Epithelial cell of proximal tubule (primary cell): ENCODE measurements at regions not wholly inside any gene's neighbourhood (a gene's known extent, or its start where the extent isn't known, plus 50 kb on each side); places are given as distances from the start of the nearest gene placed in this dataset.

Source experiments
- DNase-seq: peaks from one replicate; pipeline ENCODE4 v3.0.0-alpha.2; 2011; ENCODE audit warnings: low read depth
- H3K4me3 ChIP-seq: 2 replicates; pipeline ENCODE4 v1.5.1; 2011; ENCODE audit warnings: low read depth, mild to moderate bottlenecking, low read length
- CTCF ChIP-seq: conservative IDR thresholded peaks from 2 replicates; pipeline ENCODE4 v1.5.1; 2012; ENCODE audit warnings: low read depth, mild to moderate bottlenecking, low read length

DNA sequence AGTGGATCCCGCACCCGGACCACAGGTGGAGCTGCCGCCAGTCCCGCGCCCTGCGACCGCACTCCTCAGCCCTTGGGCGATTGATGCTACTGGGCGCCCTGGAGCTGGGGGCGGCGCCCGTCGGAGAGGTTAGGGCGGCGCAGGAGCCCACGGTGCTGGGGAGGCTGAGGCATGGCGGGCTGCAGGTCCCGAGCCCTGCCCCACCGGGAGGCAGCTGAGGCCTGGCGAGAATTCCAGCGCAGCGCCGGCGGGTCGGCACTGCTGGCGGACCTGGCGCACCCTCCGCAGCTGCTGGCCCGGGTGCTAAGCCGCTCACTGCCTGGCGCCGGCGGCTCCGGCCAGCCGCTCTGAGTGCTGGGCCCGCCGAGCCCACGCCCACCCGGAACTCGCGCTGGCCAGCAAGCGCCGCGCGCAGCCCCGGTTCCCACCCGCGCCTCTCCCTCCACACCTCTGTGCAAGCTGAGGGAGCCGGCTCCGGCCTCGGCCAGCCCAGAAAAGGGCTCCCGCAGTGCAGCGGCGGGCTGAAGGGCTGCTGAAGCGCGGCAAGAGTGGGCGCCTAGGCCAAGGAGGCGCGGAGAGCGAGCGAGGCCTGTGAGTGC lies 1256.5 kb downstream of the STIM2 start:
- no peak overlapping the region for H3K4me3 ChIP-seq
- no peak for DNase-seq
- TF ChIP-seq CTCF: no peak

DNA sequence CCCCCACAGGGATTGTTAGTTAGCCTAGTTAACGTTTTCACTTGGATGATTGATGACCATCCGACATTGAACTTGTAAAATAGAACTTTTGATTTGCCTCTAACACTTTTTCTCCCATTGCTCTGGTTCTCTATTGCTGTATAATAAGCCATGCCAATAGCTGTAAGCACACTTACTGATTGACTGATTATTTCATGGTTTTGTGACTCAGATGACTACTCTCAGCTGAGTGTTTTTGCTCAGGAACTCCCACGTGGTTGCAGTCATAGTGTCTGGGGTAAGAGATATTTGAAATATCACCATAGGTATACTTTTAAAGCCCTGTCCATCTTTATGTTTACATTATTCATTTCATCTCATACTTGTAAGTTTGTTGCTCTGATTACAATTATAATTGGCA lies 1285.5 kb downstream of the STIM2 start:
- no peak overlapping the region for H3K4me3 ChIP-seq
- TF ChIP-seq CTCF: no peak
- DNase-seq: no peak

DNA sequence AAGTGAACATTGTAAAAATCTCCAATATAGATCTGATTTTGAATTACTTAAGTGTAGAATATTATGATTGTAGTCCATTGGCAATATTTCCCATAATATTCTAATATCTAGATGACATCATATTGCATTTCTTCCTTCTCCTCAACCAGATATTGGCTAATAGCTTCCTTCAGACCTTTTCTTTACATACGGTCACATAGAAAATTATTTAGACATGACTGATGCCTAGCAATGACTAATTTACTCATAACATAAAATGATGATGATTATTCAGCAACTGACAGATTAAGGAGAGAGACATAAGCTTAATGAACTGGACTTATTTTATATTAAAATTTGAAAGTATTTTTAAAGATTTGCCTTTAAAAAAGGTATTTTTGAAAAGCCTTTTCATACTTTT lies 1287.6 kb downstream of the STIM2 start:
- no peak for TF ChIP-seq CTCF
- no peak overlapping the region for H3K4me3 ChIP-seq
- DNase-seq: no peak

GRCh38 chr4:28149762-28150161 lies 1289.1 kb downstream of the STIM2 start:
- no peak for DNase-seq
- no peak overlapping the region for H3K4me3 ChIP-seq
- TF ChIP-seq CTCF: no peak

GRCh38 chr4:28151314-28151713 lies 1290.7 kb downstream of the STIM2 start:
- TF ChIP-seq CTCF: no peak
- no peak overlapping the region for H3K4me3 ChIP-seq
- no peak for DNase-seq

GRCh38 chr4:28167411-28167810 lies 1306.8 kb downstream of the STIM2 start:
- TF ChIP-seq CTCF: no peak
- no peak overlapping the region for H3K4me3 ChIP-seq
- peak; percentile 16 for DNase-seq

GRCh38 chr4:28176942-28177341 lies 1316.3 kb downstream of the STIM2 start:
- no peak for DNase-seq
- H3K4me3 ChIP-seq: no peak overlapping the region
- TF ChIP-seq CTCF: no peak
